ENCODE measurements at regions not wholly inside any gene's neighbourhood (a gene's known extent, or its start where the extent isn't known, plus 50 kb on each side); places are given as distances from the start of the nearest gene placed in this dataset.
"Not testable (repeated sequence)": the region's sequence is repeated elsewhere in the genome, so short reads cannot be mapped to it uniquely, and the experiment has no call there.

GRCh38 chr3:106473576-106474475, 605.0 kb upstream of the CBLB start:
- intact Hi-C loops (cut with DNase I; ENCODE audit: low total_unique reads), result no loop called here
- no peak for TF ChIP-seq CTCF (IDR thresholded peaks at IDR 0.05)
- TF ChIP-seq POLR2A (IDR thresholded peaks at IDR 0.05), result no peak
- no peak for DNase-seq (ENCODE audit: low spot score in 2 of 2)
- WGBS, 2 donors, result 88 to 90% methylated on average over 7 of the region's 7 CpGs
- H3K4me3 ChIP-seq (ENCODE audit: low read depth, poor library complexity, severe bottlenecking), result no peak overlapping the region

- intact Hi-C loops (cut with DNase I; ENCODE audit: low total_unique reads), result no loop called here
- no peak for TF ChIP-seq POLR2A (IDR thresholded peaks at IDR 0.05)
- TF ChIP-seq CTCF (IDR thresholded peaks at IDR 0.05), result no peak
- WGBS, 2 donors, result 70 to 82% methylated on average over 5 of the region's 5 CpGs
- DNase-seq (ENCODE audit: low spot score in 2 of 2), result no peak
- no peak overlapping the region for H3K4me3 ChIP-seq (ENCODE audit: low read depth, poor library complexity, severe bottlenecking)
Observed at GRCh38 chr3:106482451-106482850, 613.6 kb upstream of the CBLB start.

GRCh38 chr3:106485217-106485616, 616.4 kb upstream of the CBLB start:
- no peak overlapping the region for H3K4me3 ChIP-seq (ENCODE audit: low read depth, poor library complexity, severe bottlenecking)
- intact Hi-C loops (cut with DNase I; ENCODE audit: low total_unique reads), result no loop called here
- no peak for TF ChIP-seq CTCF (IDR thresholded peaks at IDR 0.05)
- TF ChIP-seq POLR2A (IDR thresholded peaks at IDR 0.05), result no peak
- no peak for DNase-seq (ENCODE audit: low spot score in 2 of 2)

GRCh38 chr3:106485802-106486201, 617.0 kb upstream of the CBLB start:
- DNase-seq (ENCODE audit: low spot score in 2 of 2), result no peak
- intact Hi-C loops (cut with DNase I; ENCODE audit: low total_unique reads), result no loop called here
- H3K4me3 ChIP-seq (ENCODE audit: low read depth, poor library complexity, severe bottlenecking), result no peak overlapping the region
- WGBS, 2 donors, result 38 to 51% methylated on average over 3 of the region's 3 CpGs
- TF ChIP-seq POLR2A (IDR thresholded peaks at IDR 0.05), result no peak
- TF ChIP-seq CTCF (IDR thresholded peaks at IDR 0.05), result no peak

- intact Hi-C loops (cut with DNase I; ENCODE audit: low total_unique reads); H3K4me3 ChIP-seq (ENCODE audit: low read depth, poor library complexity, severe bottlenecking); DNase-seq (ENCODE audit: low spot score in 2 of 2): not testable (repeated sequence)
- 93 to 95% methylated on average over 19 of the region's 19 CpGs for WGBS, 2 donors
Observed at GRCh38 chr3:106486945-106487639, 618.3 kb upstream of the CBLB start.

GRCh38 chr3:106488331-106488730, 619.5 kb upstream of the CBLB start:
- no peak for TF ChIP-seq CTCF (IDR thresholded peaks at IDR 0.05)
- no peak for TF ChIP-seq POLR2A (IDR thresholded peaks at IDR 0.05)
- intact Hi-C loops (cut with DNase I; ENCODE audit: low total_unique reads), result no loop called here
- no peak for DNase-seq (ENCODE audit: low spot score in 2 of 2)
- 83 to 85% methylated on average over 6 of the region's 6 CpGs for whole genome bisulfite sequencing, 2 donors
- no peak overlapping the region for H3K4me3 ChIP-seq (ENCODE audit: low read depth, poor library complexity, severe bottlenecking)
